GM21526 (cell line): ENCODE measurements at regions not wholly inside any gene's neighbourhood (a gene's known extent, or its start where the extent isn't known, plus 50 kb on each side); places are given as distances from the start of the nearest gene placed in this dataset.

Experiments
- ATAC-seq: cut with Tn5 transposase; IDR thresholded peaks from one replicate; pipeline ENCODE4 v1.9.1; 2021; ENCODE audit warnings: moderate library complexity; ENCODE audit not compliant: unreplicated experiment, low FRiP score

DNA sequence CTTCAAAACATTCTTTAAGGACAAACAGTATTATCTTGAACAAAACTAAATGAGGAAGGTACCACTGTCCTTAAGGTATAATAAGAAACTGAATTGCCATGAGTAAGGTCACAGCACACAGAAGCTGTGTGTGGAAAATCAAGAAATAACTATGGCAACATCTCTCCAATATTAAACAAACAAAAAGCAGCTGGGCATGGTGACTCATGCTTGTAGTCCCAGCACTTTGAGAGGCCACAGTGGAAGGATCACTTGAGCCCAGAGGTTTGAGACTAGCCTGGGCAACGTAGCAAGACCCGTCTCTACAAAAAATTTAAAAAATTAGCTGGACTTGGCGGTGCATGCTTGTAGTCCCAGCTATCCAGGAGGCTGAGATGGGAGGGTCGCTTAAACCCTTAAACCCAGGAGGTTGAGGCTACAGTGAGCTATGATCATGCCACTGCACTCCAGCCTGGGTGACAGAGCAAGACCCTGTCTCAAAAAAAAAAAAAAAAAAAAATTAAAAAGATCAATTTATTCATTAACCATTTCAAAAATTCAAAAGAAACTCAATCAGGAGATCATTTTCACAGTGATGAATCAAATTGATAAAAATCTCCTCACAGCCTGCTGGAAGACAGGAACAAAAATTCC lies 195.4 kb downstream of the SKIDA1 start:
- ATAC-seq: no peak

DNA sequence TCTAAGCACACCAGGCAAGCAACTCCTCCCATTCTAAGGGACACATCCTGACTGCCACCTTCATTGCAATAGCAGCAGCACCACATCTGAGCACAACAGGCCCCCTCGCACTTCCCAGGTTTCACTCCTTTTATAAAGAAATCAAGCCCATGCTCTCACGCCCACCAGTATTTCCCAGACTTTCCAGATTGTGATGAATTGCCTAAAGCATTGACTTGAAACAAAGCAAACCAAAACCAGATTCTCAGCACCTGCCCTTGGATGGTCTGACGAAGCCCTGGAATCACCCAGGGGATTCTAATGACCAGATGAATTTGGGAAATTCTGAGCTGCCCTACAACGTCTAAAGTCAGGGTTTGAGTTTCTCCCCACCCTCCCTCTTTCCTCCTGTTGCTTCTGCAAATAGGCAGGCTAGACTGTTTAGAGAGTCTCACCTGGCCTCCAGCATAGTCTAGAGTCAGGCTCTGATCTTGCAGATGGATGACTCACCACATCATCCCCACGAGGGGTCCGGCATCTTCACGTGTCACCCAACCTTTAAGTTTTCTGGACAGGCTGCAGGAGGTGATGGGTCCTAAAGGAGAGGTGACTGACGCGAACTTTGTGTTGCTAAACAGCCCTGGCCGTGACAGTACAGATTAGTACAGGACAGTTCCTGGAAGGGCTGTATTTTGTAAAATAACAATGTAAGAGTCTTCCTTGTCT lies 198.0 kb downstream of the SKIDA1 start:
- no peak for ATAC-seq

DNA sequence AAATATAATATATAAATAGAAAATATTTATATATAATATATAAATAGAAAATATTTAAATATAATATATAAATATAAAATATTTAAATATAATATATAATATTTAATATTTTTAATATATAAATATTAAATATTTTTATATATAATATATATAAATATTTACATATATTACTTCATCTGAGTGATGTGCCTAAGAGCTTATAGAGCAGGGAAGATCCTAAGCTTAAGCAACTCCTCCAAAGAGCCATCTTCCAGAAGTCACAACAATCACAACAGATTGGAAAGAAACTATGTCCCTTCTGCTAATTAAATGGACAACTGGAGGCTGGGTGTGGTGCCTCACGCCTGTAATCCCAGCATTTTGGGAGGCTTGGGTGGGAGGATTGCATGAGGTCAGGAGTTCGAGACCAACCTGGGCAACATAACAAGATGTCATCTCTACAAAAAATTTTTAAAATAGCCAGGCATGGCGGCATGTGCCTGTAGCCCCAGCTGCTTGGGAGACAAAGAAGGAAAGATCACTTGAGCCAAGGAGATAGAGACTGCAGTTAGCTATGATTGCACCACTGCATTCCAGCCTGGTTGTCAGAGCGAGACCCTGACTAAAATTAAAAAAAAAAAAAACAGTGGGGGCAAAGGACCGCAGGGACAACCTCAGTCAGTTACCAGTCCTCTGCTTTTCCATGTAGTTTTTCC lies 198.7 kb downstream of the SKIDA1 start:
- no peak for ATAC-seq

DNA sequence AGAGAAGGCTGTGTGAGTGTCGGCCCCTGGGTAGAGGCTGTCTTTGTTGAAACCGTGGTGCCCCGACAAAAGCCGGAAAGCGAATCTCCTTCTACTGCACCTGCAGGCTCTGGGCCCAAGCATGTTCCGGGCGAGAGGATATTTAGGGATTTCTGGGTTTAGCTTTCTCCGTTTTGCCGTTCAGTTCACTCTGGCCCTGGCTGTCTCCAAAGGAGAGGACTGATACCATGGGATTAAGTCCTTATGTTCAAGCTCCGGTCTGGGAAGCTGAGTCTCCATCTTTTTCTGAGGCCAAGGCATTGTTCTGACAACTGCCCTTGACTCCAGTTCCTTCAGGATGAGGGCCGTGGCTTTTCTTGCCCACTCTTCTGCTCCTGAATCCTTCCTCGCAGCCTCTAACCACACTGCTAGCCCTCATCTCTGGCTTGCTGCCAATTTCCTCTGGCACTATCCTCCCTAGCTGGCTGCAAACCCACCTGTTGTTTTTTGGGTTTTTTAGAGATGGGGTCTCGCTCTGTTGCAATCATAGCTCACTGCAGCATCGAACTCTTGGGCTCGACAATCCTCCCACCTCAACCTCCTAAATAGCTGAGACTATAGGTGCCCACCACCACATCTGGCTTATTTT lies 206.8 kb downstream of the SKIDA1 start:
- ATAC-seq: no peak

DNA sequence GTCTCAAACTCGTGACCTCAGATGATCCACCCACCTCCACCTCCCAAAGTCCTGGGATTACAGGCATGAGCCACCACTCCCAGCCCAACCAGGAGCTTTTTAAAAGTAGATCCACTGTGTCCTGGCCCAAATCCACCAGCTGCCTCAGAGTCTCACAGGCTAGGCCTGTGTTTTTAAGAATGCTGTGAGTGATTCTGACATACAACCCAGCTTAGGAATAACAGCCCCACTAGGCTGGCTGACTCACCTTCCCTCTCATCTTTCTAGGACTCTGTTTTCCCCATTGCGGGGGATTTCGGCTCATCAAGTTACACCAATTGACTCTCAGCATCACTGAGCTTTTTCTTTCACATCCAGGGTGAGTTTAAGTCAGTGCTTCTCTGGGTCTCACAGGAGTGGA lies 207.6 kb downstream of the SKIDA1 start:
- no peak for ATAC-seq

DNA sequence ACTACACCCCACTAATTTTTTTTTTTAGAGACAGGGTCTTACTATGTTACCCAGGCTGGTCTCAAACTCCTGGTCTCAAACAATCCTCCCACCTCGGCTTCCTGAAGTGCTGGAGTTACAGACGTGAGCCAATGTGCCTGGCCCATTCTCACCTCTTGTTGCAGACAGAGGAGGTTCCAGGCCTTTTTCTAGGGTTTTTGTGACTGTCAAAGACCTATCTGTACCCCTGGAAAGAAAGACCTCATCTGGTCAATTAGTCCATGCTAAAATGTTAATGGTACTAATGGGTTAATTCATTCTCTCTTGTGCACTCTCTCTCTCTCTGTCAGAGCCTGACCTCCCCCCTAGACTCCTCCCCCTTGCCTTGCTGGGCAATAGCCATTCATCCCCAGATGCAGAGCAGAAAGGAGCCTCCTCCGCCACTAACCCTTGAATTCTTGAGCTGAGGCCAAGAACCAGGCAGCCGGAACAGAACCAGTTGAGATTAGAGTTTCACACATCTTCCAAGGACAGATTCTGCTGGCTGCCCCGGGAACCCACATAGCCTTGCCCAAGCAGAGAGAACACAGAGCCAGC lies 209.7 kb downstream of the SKIDA1 start:
- no peak for ATAC-seq

DNA sequence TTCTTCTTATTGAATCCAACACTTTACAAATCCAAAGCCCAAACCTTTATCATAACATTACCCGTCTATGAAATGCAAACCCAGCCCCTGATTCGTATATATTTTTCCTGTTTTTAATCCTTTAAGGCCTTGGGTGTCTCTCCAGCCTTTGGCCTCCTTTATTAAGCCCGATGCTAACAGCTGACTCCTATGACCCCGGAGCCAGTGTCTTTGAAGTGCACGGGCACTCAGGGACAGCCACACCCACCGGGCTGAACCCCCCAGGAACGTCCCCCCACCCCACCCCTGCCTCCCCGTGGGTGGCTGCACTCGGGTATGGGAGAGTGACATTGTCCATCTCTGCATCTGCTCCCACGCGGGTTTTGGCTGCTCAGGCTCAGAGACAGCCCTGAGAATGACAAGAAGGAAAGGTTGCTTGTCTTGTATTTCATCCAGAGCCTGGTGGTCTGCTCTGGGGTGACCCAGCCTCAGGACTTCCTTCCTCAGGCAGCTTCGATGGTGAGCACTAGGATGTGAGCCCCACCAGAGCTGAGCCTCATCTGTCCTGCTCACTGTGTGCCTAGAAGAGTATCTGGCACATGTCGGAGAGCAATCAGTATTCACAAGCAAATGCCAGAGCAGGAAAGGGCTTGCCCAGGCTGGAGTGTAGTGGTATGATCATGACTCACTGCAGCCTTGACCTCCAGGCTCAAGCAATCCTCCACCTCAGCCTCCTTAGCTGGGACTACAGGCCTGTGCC lies 210.4 kb downstream of the SKIDA1 start:
- no peak for ATAC-seq

DNA sequence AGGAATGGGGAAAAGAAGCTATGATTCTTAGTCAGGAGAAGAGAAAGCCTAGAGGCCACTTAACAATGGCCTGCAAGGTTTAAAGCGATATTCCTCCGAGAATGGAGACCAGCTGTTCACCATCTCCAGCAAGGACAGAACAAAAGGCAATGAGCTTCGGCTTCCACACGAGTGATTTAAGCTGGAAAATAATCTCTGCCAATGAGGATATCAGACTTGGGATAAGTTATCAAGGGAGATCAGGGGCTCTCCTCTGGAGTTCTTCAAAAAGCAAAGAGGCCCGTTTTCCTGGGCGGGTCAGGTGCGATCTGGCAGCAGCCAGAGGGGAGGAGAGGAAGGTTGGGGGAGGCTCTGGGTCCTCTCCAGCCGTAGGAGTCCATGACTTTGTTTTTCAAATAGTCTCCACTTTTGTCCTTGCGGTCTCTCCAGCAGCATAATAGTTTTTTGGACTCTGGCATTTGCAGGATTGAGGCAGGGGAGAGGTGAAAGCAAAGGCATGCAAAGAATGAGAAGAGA lies 211.3 kb downstream of the SKIDA1 start:
- no peak for ATAC-seq

DNA sequence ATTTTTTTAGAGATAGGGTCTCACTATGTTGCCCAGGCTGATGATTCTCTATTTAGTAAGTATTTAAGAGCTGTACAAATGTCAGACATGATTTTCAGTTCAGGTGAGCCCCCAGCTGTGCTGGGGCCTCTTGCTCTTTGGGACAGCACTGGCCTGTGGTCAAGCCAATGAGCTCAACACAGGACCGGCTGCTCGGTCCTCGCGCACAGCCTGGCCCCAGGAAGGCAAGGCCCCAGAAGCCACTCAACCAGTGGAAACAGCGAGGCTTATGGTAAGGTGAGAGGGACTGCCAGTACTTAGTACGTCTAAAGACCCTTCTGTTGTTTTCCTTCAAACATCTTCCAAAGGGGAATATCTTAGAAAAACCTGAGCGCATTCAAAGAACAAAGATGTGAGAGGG lies 211.8 kb downstream of the SKIDA1 start:
- ATAC-seq: no peak

DNA sequence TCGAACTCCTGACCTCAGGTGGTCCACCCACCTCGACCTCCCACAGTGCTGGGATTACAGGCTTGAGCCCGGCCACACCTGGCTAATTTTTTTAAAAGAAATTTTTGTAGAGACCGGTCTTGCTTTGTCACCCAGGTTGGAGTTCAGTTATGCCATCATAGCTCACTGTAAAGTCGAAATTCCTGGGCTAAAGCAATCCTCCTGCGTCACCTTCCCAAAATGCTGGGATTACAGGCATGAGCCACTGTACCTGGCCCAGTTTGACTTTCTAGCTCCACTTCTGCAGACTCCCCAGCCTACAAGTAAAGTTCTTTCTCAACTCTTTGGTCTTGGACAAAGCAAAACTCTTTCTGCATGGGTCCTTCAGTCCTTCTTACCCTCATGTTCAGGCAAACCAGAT lies 214.1 kb downstream of the SKIDA1 start:
- ATAC-seq: no peak

DNA sequence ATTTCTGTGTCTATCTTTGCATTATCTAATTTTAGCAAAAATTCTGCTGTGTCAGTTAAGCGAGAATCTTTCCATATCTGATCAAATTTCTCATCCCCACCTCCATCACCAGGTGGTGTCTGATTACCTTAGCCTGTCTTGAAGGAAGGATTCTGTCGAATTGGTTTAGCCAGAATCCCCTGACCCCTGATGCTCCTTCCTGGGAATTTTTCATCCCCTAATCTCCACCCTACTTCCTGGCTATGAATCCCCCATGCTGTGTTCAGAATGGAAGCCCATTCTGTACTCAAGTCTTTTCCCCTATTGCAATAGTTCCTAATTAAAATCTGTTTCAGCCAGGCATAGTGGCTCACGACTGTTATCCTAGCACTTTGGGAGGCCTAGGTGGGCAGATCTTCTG lies 216.1 kb downstream of the SKIDA1 start:
- ATAC-seq: no peak

DNA sequence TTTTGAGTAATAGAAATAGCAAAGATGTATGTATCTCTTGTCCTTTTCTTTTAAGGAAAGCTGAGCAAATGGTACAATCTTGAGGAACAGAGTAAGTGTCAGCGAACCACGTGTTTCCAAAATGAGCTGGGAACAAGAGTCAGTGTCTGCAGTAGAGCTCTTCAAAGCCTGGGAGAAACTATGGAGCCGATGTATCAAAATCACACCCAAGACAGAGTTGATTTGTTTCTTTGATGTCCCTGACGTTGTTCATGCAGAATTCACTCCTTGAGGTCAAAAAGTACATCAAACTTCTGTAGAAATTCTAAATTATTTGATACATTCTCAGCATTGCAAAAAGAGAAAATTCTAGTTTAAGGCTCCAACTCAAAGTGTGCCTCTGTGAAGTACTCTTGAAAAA lies 216.5 kb downstream of the SKIDA1 start:
- ATAC-seq: no peak

DNA sequence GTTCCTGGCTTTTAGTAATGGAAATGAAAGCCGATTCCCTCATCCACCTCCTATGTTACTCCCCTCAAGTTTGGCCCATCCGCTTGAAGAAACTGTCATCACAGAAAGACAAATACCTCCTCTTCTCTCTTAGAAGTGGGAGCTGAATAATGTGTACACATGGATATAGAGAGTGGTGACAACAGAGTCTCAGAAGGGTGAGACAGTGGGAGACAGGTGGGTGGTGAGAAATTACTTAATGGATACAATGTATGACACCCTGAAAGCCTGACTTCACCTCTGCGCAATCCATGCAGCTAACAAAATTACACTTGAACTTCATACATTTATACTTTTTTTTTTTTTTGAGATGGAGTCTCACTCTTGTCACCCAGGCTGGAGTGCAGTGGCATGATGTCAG lies 217.5 kb downstream of the SKIDA1 start:
- ATAC-seq: no peak

DNA sequence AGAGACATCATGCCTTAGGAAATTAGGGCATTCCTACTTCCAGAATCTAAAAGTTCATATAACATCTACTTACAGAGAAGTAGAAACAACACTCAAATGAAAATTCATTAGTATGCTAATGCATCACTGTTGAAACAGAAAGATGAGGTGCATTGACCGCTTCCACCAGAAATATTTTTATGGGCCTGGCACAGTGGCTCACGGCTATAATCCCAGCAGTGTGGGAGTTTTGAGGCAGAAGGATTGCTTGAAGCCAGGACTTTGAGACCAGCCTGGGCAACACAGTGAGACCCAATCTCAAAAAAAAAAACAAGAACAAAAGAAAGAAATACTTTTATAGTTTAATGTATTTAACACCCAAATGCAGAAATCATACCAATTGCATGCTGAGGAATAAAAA lies 220.9 kb downstream of the SKIDA1 start:
- ATAC-seq: no peak

DNA sequence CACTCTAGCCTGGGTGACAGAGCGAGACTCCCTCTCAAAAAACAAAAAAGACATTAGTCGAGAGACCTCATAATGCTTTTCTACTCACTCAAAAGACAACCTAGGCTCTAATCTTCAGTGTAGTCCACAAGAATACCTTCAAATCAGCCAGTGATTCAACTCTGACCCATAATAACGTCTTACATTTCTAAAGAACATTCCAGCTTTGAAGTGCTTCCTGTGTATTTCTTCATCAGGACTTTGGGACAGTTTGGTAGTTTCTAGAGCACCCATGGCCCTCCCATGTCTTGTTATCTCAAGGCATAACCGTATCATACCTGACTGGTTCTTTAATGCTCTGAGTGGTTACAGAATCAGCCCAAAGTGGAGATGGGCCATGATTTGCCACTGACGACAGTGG lies 221.3 kb downstream of the SKIDA1 start:
- no peak for ATAC-seq

DNA sequence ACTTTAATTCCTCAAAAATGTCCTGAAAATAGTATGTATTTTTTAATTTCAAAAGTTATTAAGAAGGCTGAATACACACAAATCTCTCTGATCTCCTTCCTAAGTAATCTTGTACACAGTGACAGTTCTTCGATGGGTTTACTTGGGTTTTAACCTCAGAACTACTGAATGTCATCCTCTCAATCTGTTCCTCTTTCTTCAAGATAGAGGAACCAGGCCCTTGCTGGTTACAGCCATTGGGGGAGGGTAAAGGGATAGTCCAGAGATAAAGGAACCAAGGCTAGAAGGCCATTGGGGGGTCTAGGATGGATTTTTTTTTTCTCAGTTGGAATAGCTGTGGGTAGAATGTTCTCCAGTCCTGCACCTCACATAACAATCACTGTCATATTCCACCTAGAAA lies 224.9 kb downstream of the SKIDA1 start:
- peak; percentile 53 for ATAC-seq

DNA sequence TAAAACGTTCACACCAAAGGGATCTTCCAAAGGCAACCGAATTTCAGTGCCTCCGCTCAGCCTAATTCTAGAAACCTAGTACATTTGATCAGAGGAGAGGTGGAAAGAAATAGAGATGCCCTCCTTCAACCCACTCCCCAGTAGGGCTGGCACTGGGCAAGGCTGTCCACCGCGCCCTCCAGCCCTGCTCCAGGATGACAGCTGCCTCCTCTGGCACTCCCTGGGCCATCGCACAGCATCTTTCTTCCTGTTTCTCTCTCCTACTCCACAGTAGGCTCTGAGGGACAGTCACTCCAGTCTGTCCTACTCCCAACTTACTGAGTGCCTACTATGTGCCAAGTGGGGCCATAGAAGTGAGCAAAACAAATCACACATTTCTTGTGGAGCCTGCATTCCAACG lies 226.2 kb downstream of the SKIDA1 start:
- no peak for ATAC-seq

DNA sequence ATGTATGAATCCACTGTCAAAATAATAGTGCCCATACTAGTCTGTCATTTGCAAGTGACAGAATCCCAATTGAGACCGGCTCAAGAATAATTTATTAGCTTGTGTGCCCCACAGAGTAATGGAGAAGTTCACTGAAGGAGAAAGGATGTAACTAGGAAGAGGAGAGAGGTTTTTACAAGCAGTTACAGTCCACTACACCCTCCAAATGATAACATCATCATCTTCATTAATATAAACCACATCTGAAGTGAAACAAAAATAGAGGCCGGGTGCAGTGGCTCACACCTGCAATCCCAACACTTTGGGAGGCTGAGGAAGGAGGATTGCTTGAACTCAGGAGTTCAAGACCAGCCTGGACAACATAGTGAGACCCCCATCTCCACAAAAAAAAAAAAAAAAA lies 226.8 kb downstream of the SKIDA1 start:
- no peak for ATAC-seq

DNA sequence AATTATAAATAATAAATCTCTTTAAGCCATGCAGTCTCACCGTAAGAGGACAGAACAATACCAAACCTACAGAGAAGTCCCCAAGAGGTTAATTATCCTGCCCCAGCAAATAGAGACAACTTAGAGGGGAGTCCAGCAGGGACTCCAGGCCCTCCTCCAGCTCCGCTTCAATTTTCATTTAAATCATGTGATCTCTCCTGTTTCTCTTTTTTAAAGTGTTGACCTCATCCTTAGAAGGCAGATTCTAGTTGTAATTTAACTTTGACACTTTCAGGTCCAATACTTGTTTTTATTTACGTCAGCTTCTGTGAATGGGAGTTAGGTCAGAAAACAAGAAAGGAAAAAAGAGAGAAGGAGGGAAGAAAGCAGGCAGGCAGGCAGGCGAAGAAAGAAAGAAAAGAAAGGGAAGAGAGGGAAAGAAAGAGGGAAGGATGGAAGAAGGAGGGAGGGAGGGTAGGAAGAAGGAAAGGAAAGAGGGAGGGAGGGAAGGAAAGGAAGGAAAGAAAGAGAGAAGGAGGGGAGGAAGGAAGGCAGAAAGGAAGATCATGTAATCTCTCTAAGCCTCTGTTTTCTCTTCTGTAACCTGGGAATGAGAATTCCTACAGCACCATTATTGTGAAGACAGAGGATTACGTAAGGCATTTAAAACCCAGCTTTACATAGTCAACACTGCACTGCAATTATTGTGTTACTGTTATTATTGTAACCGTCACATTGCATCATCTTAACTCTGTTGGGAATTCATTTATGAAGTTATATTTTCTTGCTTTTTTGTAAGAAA lies 227.7 kb downstream of the SKIDA1 start:
- ATAC-seq: no peak
